NCI-H82 (cell line): ENCODE measurements at regions not wholly inside any gene's neighbourhood (a gene's known extent, or its start where the extent isn't known, plus 50 kb on each side); places are given as distances from the start of the nearest gene placed in this dataset.
A peak's percentile ranks its signal among the peaks of the same experiment; 100 is the strongest.

Experiments
- DNase-seq: peaks from one replicate; lab custom pipeline; 2025; lab: John Stamatoyannopoulos, UW

DNA sequence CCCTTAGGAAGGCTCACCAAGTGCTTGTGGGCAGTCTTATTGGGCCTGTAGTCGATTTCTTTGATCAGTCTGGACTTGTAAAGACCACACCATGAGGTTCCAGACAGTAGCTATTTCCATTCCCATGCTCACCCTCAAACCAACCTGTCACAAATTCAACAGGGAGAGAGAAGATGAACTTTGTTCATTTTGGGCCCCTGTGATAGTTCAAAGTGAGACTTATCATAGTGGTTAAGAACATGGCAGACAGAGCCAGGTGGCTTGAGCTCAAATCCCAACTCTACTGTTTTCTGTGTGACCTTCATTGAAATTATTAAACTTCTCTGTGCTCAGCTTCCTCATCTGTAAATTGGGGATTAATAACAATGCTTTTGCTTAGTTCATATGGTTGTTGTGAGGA is 53.9 kb upstream of the CTLA4 start:
- DNase-seq, result no peak

DNA sequence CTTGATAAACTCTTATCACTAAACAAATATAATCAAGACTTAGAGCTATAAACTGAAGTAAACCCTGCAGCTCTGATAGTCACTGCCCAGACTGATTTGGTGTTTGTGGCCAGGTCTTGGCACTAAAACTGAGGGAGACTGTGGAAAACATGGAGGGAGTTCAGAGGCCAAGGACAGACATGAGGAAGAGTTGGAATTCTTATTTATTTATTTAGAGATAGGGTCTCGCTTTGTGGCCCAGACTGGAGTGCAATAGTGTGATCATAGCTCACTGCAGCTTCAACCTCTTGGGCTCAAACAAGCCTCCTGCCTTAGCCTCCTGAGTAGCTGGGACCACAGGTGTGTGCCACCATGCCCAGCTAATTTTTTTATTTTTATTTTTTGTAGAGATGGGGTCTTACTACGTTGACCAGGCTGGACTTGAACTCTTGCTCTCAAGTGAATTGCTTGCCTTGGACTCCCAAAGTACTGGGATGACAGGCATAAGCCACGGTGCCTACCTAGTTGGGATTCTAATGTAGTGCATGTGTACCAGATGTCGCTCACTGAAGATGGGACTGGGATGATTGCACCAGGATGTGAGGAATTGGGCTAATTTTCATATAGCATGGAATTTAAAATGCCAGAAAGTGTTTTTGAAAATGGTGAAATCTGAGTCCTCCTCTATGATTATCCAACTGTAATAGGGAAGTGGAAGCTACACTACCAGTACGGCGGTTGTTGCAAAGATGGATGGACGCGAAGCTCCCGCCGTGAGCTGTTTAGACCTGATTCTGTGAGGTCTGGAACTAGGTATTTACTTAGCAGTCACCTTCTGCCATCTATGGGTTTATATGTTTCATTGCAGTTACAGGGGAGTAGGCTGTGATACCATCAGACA is 52.7 kb upstream of the CTLA4 start:
- DNase-seq, result peak; percentile 83

DNA sequence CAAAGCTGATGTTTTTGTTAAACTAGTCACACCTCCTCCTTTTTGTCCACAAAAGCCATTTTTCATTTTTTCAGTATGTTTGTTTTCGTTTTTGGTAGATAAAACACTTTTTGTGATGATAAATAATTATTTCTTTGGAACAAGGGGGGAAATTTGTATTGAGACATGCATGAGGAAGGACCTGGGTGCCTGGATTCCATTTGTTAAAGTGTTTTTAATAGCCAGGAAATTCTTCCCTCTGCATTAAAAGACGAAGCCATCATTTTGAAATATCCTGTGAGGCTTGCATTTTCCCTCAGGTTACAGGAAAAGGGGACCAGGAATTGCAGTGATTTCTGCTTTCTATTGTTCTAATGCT is 52.1 kb upstream of the CTLA4 start:
- DNase-seq, result no peak

DNA sequence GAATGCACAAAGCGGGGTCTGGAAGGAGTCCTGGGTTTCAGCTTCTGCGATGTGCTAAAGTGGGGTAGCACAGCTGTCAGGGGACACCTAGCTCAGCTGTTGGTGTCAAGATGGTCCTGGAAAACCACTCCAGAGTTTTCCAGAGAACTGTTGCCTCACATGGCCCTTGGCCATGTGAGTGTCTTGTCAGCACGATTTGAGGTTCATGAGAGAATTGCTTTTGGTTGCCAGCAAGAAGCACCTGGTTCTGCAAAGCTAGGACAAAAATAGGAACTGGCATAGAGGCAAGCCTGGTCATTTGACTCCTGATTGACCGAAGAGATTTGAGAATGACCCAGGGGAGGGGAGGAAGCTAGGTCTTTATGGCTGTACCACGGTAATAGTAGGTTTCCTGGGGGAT is 50.4 kb upstream of the CTLA4 start:
- DNase-seq, result no peak
